SK-N-SH (cell line): ENCODE measurements at regions not wholly inside any gene's neighbourhood (a gene's known extent, or its start where the extent isn't known, plus 50 kb on each side); places are given as distances from the start of the nearest gene placed in this dataset.

ENCODE experiments used
- CTCF ChIA-PET: fragments of 300-600, 350-600 bp; formaldehyde crosslinking; extraction: SDS; loops from one replicate; lab custom pipeline; 2021; lab: Yijun Ruan, JAX
- POLR2A ChIA-PET: fragments of 350-600 bp; sonication (Branson Sonifier 250); formaldehyde crosslinking; extraction: SDS; loops from one replicate; lab custom pipeline; 2020; ENCODE audit warnings: antibody characterized with exemption, inconsistent platforms; lab: Yijun Ruan, JAX
- DNase-seq: peaks from one replicate; pipeline ENCODE4 v3.0.0; 2012
- H2AFZ ChIP-seq: fragments of 200-600 bp; sonication (generic); 2 replicates; pipeline ENCODE4 v1.8.1; 2016; ENCODE audit warnings: antibody characterized with exemption, mild to moderate bottlenecking, low read depth
- H3F3A ChIP-seq: fragments of 200-600 bp; sonication (generic); replicated peaks from 2 replicates; pipeline ENCODE3; 2016; ENCODE audit warnings: antibody characterized with exemption, mild to moderate bottlenecking; ENCODE audit not compliant: insufficient read depth
- H3K27ac ChIP-seq, 2 experiments: fragments of 200-500 bp in 1 of 2; fragments of 200-600 bp in 1 of 2; sonication (Bioruptor generic) in 1 of 2; sonication (generic), shearing (Covaris generic) in 1 of 2; 2 replicates each; pipeline versions ENCODE4 v1.5.1 to v1.6.1; 2014 to 2016; ENCODE audit warnings: low read depth in 2 of 2, inconsistent platforms in 1 of 2, low read length in 1 of 2, mild to moderate bottlenecking in 1 of 2, mixed read lengths in 1 of 2
- H3K27me3 ChIP-seq: fragments of 200-600 bp; sonication (generic), shearing (Covaris generic); 2 replicates; pipeline ENCODE4 v1.6.1; 2016; ENCODE audit warnings: mixed run types; ENCODE audit not compliant: insufficient read depth
- H3K36me3 ChIP-seq, 2 experiments: fragments of 200-500 bp in 1 of 2; fragments of 200-600 bp in 1 of 2; sonication (Bioruptor generic) in 1 of 2; sonication (generic) in 1 of 2; replicated peaks in 1 of 2; 2 replicates each; pipeline versions ENCODE3 to v1.5.1; 2014 to 2016; ENCODE audit warnings: low read length in 1 of 2, mild to moderate bottlenecking in 1 of 2; ENCODE audit not compliant: insufficient read depth in 2 of 2, control insufficient read depth in 1 of 2
- H3K4me1 ChIP-seq, 2 experiments: fragments of 200-500 bp in 1 of 2; fragments of 200-600 bp in 1 of 2; sonication (Bioruptor generic) in 1 of 2; sonication (generic), shearing (Covaris generic) in 1 of 2; 2 replicates each; pipeline versions ENCODE4 v1.5.1 to v1.6.1; 2014 to 2016; ENCODE audit warnings: low read depth in 1 of 2, low read length in 1 of 2, mixed run types in 1 of 2; ENCODE audit not compliant: insufficient read depth in 2 of 2, control insufficient read depth in 1 of 2
- H3K4me2 ChIP-seq: fragments of 200-600 bp; sonication (generic), shearing (Covaris generic); 2 replicates; pipeline ENCODE4 v1.6.1; 2017; ENCODE audit warnings: mixed run types
- H3K4me3 ChIP-seq, 2 experiments: fragments of 200-500 bp in 1 of 2; fragments of 200-600 bp in 1 of 2; sonication (Bioruptor generic) in 1 of 2; sonication (generic), shearing (Covaris generic) in 1 of 2; 2 replicates each; pipeline versions ENCODE4 v1.5.1 to v1.8.1; 2014 to 2016; ENCODE audit warnings: low read depth in 2 of 2, inconsistent platforms in 1 of 2, low read length in 1 of 2, mild to moderate bottlenecking in 1 of 2, mixed read lengths in 1 of 2, moderate library complexity in 1 of 2
- H3K79me2 ChIP-seq: fragments of 200-600 bp; sonication (generic); 2 replicates; pipeline ENCODE4 v1.8.1; 2017; ENCODE audit warnings: mild to moderate bottlenecking; ENCODE audit not compliant: insufficient read depth
- H3K9ac ChIP-seq: fragments of 200-600 bp; sonication (generic); 2 replicates; pipeline ENCODE4 v1.6.1; 2017; ENCODE audit warnings: mixed run types
- H3K9me2 ChIP-seq: fragments of 200-600 bp; sonication (generic); 2 replicates; pipeline ENCODE4 v1.6.1; 2017; ENCODE audit warnings: mixed run types
- H3K9me3 ChIP-seq: fragments of 200-600 bp; sonication (generic); 2 replicates; pipeline ENCODE4 v1.6.1; 2017; ENCODE audit warnings: mixed run types, mild to moderate bottlenecking, moderate library complexity
- H4K20me1 ChIP-seq: fragments of 200-600 bp; sonication (generic); 2 replicates; pipeline ENCODE4 v1.6.1; 2017; ENCODE audit warnings: mild to moderate bottlenecking, mixed run types; ENCODE audit not compliant: insufficient read depth
- CHD2 ChIP-seq: fragments of 150-350 bp; IDR thresholded peaks from 2 replicates; pipeline ENCODE4 v1.6.1; 2018; ENCODE audit warnings: low read length; ENCODE audit not compliant: partially characterized antibody
- EP300 ChIP-seq, 2 experiments: IDR thresholded peaks; 2 replicates each; pipeline versions ENCODE4 v1.4.0 to v1.6.1; 2012; ENCODE audit warnings: borderline replicate concordance in 1 of 2, low read depth in 1 of 2, low read length in 1 of 2
- GATA2 ChIP-seq: sonication (generic); formaldehyde crosslinking; IDR thresholded peaks from 2 replicates; pipeline ENCODE4 v1.5.0; 2020; ENCODE audit warnings: mild to moderate bottlenecking, missing genetic modification reagents
- JUND ChIP-seq: IDR thresholded peaks from 2 replicates; pipeline ENCODE4 v1.4.0; 2012
- NFIC ChIP-seq: IDR thresholded peaks from 2 replicates; pipeline ENCODE4 v1.4.0; 2012; ENCODE audit warnings: borderline replicate concordance
- NRF1 ChIP-seq: IDR thresholded peaks from 2 replicates; pipeline ENCODE4 v1.6.1; 2012; ENCODE audit warnings: low read depth, mild to moderate bottlenecking, low read length
- POLR2AphosphoS5 ChIP-seq: IDR thresholded peaks from 2 replicates; pipeline ENCODE4 v1.6.1; 2012; ENCODE audit warnings: low read depth, low read length
- RFX5 ChIP-seq: IDR thresholded peaks from 2 replicates; pipeline ENCODE4 v1.6.1; 2012; ENCODE audit warnings: mild to moderate bottlenecking, improper control_type of control experiment, low read length
- WGBS: methylation state at CpG from one replicate; pipeline ENCODE4 v1.1.6; 2017; ENCODE audit warnings: low lambda C conversion rate; 5-methylcytosine and 5-hydroxymethylcytosine counted together
- TF ChIP-seq, protein P1 (sequence below): IDR thresholded peaks from 2 replicates; pipeline ENCODE4; 2012
- TF ChIP-seq, protein P2 (sequence below): fragments of 150-350 bp; IDR thresholded peaks from 2 replicates; pipeline ENCODE4 v1.6.1; 2016; ENCODE audit warnings: mild to moderate bottlenecking, low read depth, low read length
- TF ChIP-seq, protein P3 (sequence below): fragments of 150-350 bp; IDR thresholded peaks from 2 replicates; pipeline ENCODE4 v1.6.1; 2017; ENCODE audit warnings: antibody characterized with exemption, low read length, low read depth, borderline replicate concordance
- TF ChIP-seq, protein P4 (sequence below): IDR thresholded peaks from 2 replicates; pipeline ENCODE4 v1.4.0; 2012; ENCODE audit warnings: low read depth
- TF ChIP-seq, protein P5 (sequence below): fragments of 200-600 bp; sonication (generic); IDR thresholded peaks from 2 replicates; pipeline ENCODE4 v1.6.1; 2017; ENCODE audit warnings: antibody characterized with exemption, mild to moderate bottlenecking, moderate library complexity
- TF ChIP-seq, protein P6 (sequence below): IDR thresholded peaks from 2 replicates; pipeline ENCODE4 v1.6.1; 2012; ENCODE audit warnings: mild to moderate bottlenecking, low read depth, low read length, moderate library complexity

DNA sequence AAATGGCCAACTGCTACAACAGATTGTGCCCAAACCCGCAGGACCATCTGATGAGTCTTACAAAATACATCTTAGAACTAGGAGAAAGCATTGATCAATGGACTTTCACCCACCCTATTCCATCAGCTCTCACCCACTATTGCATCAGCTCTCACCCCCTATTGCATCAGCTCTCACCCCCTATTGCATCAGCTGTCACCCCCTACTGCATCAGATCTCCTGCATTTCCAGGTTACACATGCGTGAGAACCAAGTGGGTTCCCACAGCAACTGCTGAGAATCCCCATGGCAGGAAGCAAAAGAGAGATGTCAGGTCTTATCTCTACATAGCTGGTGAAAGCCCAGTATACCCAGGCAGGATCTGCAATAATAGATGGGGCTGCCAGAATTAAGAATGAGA is 533.5 kb downstream of the LTN1 start (continued):
- TF ChIP-seq, protein P1, sequence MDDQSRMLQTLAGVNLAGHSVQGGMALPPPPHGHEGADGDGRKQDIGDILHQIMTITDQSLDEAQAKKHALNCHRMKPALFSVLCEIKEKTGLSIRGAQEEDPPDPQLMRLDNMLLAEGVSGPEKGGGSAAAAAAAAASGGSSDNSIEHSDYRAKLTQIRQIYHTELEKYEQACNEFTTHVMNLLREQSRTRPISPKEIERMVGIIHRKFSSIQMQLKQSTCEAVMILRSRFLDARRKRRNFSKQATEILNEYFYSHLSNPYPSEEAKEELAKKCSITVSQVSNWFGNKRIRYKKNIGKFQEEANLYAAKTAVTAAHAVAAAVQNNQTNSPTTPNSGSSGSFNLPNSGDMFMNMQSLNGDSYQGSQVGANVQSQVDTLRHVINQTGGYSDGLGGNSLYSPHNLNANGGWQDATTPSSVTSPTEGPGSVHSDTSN = no peak
- TF ChIP-seq RFX5 = no peak
- TF ChIP-seq, protein P2, sequence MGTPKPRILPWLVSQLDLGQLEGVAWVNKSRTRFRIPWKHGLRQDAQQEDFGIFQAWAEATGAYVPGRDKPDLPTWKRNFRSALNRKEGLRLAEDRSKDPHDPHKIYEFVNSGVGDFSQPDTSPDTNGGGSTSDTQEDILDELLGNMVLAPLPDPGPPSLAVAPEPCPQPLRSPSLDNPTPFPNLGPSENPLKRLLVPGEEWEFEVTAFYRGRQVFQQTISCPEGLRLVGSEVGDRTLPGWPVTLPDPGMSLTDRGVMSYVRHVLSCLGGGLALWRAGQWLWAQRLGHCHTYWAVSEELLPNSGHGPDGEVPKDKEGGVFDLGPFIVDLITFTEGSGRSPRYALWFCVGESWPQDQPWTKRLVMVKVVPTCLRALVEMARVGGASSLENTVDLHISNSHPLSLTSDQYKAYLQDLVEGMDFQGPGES = no peak
- TF ChIP-seq, protein P3, sequence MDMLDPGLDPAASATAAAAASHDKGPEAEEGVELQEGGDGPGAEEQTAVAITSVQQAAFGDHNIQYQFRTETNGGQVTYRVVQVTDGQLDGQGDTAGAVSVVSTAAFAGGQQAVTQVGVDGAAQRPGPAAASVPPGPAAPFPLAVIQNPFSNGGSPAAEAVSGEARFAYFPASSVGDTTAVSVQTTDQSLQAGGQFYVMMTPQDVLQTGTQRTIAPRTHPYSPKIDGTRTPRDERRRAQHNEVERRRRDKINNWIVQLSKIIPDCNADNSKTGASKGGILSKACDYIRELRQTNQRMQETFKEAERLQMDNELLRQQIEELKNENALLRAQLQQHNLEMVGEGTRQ = no peak
- TF ChIP-seq NRF1 = no peak
- no peak for TF ChIP-seq JUND
- TF ChIP-seq, protein P4, sequence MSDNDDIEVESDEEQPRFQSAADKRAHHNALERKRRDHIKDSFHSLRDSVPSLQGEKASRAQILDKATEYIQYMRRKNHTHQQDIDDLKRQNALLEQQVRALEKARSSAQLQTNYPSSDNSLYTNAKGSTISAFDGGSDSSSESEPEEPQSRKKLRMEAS = no peak
- TF ChIP-seq, protein P5, sequence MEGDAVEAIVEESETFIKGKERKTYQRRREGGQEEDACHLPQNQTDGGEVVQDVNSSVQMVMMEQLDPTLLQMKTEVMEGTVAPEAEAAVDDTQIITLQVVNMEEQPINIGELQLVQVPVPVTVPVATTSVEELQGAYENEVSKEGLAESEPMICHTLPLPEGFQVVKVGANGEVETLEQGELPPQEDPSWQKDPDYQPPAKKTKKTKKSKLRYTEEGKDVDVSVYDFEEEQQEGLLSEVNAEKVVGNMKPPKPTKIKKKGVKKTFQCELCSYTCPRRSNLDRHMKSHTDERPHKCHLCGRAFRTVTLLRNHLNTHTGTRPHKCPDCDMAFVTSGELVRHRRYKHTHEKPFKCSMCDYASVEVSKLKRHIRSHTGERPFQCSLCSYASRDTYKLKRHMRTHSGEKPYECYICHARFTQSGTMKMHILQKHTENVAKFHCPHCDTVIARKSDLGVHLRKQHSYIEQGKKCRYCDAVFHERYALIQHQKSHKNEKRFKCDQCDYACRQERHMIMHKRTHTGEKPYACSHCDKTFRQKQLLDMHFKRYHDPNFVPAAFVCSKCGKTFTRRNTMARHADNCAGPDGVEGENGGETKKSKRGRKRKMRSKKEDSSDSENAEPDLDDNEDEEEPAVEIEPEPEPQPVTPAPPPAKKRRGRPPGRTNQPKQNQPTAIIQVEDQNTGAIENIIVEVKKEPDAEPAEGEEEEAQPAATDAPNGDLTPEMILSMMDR = no peak
- TF ChIP-seq, all 33 proteins: peak for 0

DNA sequence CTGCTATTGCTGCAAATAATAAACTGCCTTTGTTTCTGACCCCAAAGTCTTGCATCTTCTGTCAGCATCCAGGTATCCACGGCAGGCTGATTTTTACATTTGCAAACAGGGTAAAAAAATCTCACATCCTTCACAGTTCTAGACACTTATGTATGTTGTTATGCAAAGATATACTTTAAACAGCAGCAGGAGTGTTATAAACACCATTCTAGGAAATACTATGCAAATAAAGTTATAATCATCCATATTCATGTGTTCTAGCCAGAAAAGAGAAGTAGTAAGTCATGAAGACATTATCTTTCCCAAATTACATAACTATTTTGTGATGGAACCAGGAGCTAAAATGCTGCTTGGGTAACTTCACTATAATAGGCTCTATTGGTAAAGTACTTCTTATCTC is 534.2 kb downstream of the LTN1 start:
- DNase-seq = no peak
- Histone ChIP-seq H3K27ac (no peak overlapping the region), H3K36me3 (no peaks in the 10 kb centered on the region), H3K4me1 (peaks cover 0 to 2% of the 10 kb centered on the region in 2 experiments; a peak in 2 of 4 replicates), H3K4me2 (no peak overlapping the region), H3K9me3 (no peaks in the 10 kb centered on the region), H3K4me3 (no peak overlapping the region), H3K27me3 (no peaks in the 10 kb centered on the region), H3K79me2 (no peaks in the 10 kb centered on the region), H3K9ac (no peak overlapping the region), H3K9me2 (no peaks in the 10 kb centered on the region), H4K20me1 (no peaks in the 10 kb centered on the region), H3F3A (no peaks in the 10 kb centered on the region), H2AFZ (no peak overlapping the region)
- TF ChIP-seq CHD2 (no peak), NFIC (no peak), EP300 (IDR thresholded peaks at IDR 0.05; ENCODE audit: borderline replicate concordance in 1 of 2, low read depth in 1 of 2, low read length in 1 of 2) (no peak), POLR2AphosphoS5 (no peak), GATA2 (CRISPR knock-in tag) (no peak)
- TF ChIP-seq, protein P6, sequence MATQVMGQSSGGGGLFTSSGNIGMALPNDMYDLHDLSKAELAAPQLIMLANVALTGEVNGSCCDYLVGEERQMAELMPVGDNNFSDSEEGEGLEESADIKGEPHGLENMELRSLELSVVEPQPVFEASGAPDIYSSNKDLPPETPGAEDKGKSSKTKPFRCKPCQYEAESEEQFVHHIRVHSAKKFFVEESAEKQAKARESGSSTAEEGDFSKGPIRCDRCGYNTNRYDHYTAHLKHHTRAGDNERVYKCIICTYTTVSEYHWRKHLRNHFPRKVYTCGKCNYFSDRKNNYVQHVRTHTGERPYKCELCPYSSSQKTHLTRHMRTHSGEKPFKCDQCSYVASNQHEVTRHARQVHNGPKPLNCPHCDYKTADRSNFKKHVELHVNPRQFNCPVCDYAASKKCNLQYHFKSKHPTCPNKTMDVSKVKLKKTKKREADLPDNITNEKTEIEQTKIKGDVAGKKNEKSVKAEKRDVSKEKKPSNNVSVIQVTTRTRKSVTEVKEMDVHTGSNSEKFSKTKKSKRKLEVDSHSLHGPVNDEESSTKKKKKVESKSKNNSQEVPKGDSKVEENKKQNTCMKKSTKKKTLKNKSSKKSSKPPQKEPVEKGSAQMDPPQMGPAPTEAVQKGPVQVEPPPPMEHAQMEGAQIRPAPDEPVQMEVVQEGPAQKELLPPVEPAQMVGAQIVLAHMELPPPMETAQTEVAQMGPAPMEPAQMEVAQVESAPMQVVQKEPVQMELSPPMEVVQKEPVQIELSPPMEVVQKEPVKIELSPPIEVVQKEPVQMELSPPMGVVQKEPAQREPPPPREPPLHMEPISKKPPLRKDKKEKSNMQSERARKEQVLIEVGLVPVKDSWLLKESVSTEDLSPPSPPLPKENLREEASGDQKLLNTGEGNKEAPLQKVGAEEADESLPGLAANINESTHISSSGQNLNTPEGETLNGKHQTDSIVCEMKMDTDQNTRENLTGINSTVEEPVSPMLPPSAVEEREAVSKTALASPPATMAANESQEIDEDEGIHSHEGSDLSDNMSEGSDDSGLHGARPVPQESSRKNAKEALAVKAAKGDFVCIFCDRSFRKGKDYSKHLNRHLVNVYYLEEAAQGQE = no peak
- TF ChIP-seq, protein P2 = no peak
- TF ChIP-seq, protein P3 = no peak
- CTCF ChIA-PET = interaction anchor here (0.8 kb wide), 1 partner anchor 18 kb away, joined by 5 read pairs; no protein-coding TSS in a partner anchor
- WGBS = 50% methylated on average over 1 of the region's 1 CpG
- POLR2A ChIA-PET = no interaction called here
